ENCODE measurements at regions not wholly inside any gene's neighbourhood (a gene's known extent, or its start where the extent isn't known, plus 50 kb on each side); places are given as distances from the start of the nearest gene placed in this dataset.

DNA sequence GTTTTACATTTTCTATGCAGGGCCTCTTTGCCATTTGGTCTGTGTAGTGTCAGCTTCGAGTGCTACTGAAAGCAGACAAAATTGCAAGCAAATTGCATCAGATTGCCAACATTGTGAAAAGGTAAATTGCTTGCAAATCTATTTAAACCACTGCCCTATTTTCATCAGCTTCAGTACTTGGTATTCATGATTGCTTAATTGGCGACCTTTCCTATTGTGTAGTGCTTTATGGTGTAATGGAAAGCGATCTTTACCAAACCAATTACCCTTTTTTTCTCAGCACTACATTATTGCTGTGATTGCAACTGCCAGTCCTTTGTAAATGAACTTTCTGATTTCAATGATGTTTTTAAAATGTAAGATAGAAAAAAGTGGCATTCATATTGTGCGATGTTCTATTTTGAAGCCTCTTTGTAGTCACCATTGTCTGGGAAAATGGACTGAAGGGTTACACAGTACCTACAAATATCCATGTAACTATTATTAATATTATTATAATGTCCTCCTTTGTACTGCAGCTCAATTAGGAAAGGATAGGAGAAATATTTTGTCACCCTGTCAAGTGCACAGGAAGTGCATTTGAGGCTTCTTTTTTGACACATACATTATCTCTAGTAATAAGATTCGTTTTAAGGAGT lies 177.7 kb upstream of the SP8 start:
- TF ChIP-seq, protein P1, sequence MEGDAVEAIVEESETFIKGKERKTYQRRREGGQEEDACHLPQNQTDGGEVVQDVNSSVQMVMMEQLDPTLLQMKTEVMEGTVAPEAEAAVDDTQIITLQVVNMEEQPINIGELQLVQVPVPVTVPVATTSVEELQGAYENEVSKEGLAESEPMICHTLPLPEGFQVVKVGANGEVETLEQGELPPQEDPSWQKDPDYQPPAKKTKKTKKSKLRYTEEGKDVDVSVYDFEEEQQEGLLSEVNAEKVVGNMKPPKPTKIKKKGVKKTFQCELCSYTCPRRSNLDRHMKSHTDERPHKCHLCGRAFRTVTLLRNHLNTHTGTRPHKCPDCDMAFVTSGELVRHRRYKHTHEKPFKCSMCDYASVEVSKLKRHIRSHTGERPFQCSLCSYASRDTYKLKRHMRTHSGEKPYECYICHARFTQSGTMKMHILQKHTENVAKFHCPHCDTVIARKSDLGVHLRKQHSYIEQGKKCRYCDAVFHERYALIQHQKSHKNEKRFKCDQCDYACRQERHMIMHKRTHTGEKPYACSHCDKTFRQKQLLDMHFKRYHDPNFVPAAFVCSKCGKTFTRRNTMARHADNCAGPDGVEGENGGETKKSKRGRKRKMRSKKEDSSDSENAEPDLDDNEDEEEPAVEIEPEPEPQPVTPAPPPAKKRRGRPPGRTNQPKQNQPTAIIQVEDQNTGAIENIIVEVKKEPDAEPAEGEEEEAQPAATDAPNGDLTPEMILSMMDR (IDR thresholded peaks at IDR 0.05; ENCODE audit: low read length) = no peak
- TF ChIP-seq EZH2 (optimal IDR thresholded peaks at IDR 0.05; ENCODE audit: low read depth, low read length) = no peak

Data from MM.1S (cell line).